Head of caudate nucleus (tissue), 42 donors: ENCODE measurements at regions not wholly inside any gene's neighbourhood (a gene's known extent, or its start where the extent isn't known, plus 50 kb on each side); places are given as distances from the start of the nearest gene placed in this dataset.

Experiments
- DNase-seq, 42 donors: peaks; one replicate each; pipeline versions ENCODE4 v3.0.0 to v3.0.0-alpha.2; 2020 to 2021; ENCODE audit warnings: mixed read lengths in 7 of 42
- intact Hi-C: fragments of 100-400 bp; cut with DNase I; formaldehyde crosslinking; loops from one replicate; pipeline ENCODE4 v1.15.0; 2022

DNA sequence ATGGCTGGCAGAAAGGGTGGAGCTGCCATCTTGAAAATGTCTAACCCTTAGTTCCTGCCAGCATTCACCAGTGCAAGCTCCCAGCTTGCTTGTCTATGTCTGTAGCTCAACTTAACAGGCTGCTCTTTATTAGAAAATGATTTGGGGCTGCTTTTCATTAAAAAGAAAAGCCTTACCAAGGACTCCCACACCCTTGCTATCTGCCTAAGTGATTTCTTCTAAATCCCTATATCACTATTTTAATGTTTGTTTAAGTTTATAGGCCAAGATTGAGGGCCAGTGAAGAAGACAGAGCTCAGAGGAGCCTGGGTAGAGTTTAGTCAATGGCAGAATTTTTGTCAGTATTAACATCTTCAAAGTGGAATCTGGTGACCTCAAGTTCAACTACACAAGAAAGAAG, 336.8 kb upstream of the CHRM3 start:
- no peak for DNase-seq
- intact Hi-C loops, result no loop called here

DNA sequence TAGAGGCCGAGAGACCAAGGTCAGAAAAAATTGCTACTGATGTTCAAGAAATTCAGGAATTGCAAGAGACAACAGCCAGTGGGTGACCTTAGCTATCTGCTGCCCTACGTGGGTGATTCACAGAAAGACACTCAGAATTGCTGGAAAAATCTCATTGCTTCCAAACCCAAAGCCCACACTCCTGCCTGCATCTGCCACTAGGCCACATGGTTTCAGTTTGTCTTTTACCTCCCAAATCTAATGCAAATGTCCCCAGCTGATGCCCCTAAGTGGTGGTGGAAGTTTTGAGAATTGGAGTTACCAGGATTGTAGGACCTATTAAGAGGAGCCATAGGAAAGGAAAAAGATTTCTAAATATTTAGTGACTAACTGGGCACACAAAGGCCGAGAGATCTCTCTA, 341.5 kb upstream of the CHRM3 start:
- DNase-seq, result no peak

DNA sequence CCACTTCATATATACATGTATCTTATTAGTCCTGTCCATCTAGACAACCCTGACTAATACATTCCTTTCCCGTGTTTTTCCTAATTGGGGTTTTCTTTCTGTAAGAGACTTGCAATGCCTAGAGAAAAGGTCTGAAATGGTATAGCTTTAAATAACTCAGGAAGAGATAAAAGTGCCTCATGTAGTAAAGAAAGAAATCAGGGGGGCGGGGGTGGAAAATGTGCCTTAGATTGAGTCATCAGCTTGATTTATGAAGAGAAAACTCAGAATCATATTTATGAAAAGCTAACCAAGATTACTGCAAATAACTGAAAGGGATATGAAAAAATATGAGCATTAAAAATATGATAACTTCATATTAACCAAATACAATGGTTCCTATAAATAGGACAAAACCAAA, 345.8 kb upstream of the CHRM3 start:
- intact Hi-C loops, result no loop called here
- peak in 18 of 42 donors; percentile 7 to 58 (median 22) for DNase-seq

More for the DNA sequence above, 341.5 kb upstream of the CHRM3 start:
- intact Hi-C loops, result no loop called here

DNA sequence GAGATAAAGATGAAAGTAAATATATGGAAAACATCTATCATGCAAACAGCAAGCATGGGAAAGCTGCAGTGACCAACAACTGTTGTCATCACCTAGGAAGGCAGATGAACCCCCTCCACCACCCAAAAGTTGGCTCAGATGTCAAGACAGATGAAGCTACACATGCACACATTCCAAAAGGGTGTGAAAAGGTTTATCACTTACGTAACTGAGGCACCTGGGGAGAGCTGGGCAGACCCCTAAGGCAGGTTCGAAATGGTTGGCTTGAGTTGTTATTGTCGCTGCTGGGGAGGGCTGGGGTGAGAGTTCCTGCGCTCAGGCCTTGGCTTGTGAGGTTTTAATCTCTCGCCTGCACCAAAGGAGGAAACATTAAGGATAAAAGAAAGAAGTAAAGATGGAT, 355.1 kb upstream of the CHRM3 start:
- intact Hi-C loops, result no loop called here
- no peak for DNase-seq

DNA sequence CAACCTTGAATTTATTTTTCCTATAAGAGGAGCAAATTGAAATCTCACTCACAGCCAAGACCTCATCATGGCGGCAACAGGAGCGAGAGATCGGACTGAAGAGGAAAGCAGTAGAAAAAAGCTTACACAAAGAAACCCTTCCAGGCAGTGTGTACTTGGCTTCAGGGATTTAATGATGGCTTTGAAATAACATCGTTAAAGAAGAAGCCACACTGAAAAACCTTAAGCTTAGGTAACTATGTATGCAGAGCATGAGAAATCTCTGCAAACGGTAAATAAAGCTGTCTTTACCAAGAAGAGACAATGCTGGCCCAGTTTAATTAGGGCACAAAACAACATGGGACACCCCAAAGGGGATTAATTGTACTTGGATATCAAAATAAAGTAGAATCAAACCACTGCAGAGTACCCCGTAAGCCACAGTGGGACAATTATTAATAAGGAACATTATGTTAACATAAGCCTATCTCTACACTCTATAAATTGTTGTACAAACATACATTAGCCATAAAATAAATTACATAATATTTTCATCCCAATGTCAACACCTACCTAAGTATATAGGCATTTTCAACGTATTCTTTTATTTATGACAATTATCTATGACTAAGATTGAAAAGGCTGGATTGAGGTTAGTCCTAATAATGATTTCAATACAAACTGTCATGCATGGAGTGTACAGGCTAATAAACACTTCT, 360.2 kb upstream of the CHRM3 start:
- DNase-seq, result no peak
- intact Hi-C loops, result no loop called here

DNA sequence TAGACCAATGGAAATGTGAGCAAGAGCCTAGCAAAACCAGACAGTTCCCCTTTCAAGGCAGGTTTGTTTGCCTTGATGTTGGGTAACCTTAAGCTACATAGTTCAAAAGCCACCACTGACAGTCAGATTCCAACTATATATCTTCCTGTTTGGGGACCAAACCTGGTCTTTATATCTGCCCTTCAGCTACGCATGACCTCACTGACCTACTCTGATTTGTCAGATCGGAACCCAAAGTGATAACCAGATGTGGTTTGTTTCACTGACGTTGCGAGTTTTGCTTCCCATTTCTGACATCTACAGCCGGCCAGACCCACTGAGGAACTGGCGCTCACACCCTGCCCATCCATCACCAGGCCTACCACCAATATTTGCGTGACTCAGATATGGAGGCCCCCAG, 361.1 kb upstream of the CHRM3 start:
- intact Hi-C loops, result no loop called here
- no peak for DNase-seq

DNA sequence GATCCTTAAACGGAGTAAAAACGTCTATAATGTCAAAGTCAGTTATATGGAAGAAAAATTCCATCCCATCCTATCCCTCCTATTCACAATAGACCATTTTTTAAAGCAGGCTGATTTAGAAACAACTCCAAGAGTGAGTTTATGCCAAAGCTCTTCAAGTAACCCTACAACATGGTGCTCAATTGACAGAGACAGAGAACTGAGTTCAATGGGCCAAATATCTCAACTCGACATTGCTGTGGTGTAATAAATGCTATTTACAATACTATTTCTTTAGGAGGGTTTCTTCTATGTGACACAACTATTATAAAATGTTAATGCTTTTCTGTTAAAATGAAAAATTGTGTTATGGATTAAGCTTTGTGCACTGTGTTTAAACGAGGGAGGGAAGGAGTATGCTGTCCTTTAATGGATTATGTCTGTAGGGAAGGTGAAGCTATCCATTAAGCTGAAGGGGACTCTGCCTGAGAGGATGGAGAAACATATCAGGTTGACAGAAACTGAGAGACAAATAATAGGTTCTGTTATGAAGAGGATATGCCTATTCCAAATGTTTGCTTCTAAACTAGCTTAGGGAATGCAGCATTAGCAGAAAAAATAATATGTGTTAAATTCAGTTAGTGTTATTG, 362.5 kb upstream of the CHRM3 start:
- intact Hi-C loops, result no loop called here
- no peak for DNase-seq

DNA sequence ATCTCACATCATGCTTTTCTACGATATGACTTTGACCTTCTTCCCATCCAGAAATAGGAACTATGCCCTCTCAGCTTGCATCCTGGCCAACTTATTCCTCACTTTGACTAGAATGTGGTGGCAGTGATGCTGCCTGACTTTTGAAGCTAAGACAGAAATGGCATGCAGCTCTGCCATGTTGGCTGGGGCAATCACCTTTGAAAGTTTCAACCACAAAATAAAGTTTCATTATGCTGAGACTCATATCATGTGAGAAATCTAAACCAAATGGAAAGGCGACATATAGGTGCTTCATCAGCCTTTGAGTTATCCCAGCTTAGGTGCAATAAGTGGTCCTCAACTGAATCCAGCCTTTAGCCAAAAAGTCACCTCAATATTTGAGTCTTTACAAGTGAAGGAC, 370.0 kb upstream of the CHRM3 start:
- no peak for DNase-seq
- intact Hi-C loops, result no loop called here

DNA sequence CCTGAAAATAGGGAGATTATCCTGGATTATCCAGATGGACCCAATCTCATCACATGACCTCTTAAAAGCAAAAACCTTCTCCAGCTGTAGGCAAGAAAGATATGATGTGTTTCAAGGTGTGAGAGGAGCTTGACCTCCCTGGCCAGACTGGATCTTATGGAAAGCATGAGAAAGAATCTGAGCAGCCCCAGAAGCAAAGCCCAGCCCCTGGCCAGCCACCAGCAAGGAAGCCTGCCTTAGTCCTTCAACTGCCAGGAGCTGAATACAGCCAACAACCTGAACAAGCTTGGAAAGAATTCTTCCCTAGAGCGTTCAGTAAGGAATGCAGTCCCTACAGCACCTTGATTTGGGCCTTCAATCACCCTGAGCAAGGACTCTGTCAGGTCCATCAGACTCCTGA, 375.0 kb upstream of the CHRM3 start:
- intact Hi-C loops, result no loop called here

DNA sequence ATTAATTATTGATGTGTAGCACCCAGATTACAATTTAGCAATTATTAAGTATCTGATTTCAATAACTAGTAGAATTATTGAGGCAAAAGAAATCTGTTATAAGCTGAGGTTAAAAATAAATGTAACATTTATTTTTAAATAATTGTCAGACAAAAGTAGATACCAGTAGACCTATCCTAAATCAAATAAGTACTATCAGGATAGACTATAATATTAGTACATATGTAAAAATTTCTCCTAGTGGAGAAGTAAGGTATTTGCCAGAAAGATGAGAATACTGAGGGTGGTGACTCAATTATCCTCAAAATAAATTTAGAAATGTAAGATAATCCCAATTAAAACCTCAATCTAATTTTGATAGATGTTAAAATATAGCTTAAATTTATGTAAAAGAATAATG, 377.8 kb upstream of the CHRM3 start:
- no peak for DNase-seq
- intact Hi-C loops, result no loop called here

More for the DNA sequence above, 375.0 kb upstream of the CHRM3 start:
- no peak for DNase-seq

DNA sequence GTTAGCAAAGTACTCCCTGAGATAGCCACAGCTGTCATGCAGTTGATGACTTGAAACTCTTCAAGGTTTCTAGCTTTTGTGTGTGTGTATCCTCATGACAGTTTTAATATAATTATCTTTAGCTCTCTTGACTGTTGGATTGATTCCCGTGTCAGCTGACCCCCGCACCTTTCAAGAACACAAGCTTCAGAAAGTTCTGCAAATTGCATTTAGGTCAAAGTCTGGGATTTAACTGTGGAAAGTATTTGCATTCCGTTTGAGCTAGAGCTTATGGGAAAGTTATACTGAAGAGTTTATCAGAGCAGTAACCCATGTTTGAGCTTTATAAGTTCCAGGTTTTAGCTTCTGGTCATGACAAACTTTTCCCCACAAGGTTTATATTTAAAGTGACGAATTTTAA, 380.1 kb upstream of the CHRM3 start:
- intact Hi-C loops, result no loop called here
- no peak for DNase-seq

DNA sequence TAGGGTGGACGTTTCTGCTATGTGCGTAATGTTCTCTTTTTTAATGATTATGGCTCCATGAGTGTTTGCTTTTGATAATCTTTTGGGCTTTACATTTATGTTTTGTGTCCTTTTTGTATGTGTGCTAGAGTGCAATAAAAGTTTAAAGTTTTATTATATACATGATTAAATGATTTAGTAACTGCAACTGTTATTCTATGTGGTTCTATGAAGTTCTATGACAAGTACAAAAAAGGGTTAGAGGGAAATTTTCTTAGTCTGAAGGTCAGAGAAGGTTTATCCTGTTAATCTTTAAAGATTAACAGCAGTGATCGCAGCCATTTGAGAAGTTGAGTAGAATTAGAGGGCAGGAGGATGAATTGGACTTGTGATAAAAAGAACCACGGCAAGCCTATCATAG, 386.4 kb upstream of the CHRM3 start:
- intact Hi-C loops, result no loop called here
- DNase-seq, result no peak

DNA sequence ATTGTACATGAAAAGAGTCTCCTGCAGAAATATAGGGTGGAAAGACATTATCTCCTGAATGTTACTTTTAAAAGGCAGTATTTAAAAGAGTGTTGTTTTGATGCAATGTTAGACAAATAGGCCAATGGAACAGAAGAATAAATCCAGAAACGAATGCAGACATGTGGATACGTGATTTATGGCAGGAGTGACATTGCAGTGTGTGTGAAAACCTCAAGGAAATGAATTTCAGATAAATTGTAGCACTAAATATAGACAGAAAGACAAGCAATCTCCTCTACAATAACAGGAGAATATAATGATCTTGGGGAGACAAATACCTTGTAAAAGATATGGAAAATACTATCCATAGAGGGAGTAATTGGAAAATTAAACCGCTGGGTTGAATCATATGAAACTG, 387.8 kb upstream of the CHRM3 start:
- no peak for DNase-seq
- intact Hi-C loops, result no loop called here

DNA sequence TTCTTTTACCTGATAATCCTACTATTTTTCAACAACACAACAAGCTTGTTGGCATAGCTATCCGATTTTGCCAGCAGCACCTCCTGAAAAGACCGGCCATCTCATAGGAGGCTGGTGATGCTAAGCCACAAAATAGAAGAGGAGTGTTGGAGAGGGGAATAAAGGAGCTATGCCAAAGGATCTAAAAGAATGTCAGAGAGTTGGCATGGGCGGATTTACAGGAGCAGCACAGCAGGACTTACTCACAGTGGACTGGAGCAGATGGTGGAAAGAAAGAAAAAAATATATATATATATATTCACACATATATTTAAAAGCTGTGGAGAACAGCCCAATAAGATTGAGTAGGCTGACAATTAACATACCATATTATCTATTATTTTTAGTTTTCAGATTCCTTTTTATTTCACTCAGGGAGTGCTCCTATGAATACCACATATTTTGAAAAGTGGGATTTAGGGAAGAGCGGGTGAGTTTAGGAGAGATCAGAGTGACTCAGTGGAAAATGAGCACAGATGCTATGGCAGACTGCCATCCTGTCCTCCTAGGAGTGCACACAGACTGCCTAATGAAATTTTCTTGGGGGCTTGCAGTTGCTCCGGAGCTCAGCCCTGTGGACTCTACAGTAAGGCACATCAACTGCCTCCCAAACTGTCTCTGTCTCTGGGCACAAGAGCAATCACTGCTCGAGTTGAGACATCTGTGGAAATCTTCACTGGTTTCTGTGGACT, 394.4 kb upstream of the CHRM3 start:
- intact Hi-C loops, result no loop called here
- peak in 14 of 42 donors; percentile 4 to 53 (median 20) for DNase-seq

DNA sequence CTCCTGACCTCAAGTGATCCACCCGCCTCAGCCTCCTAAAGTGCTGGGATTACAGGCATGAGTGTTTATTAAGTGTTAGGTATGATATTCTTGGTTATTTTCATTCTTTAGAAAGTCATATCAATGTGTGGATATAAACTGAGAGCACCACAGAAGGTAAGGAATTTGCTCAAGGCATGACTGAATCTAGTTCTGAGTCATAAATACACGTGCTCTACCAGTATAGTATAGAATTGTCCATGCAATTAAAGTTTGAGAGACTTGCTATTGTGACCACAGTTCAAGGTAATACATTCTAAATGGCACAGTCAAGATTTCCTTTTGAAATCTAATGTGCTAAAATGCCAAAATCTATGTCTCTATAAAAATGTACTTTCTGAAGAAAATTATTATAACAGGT, 401.1 kb upstream of the CHRM3 start:
- intact Hi-C loops, result no loop called here
- no peak for DNase-seq

DNA sequence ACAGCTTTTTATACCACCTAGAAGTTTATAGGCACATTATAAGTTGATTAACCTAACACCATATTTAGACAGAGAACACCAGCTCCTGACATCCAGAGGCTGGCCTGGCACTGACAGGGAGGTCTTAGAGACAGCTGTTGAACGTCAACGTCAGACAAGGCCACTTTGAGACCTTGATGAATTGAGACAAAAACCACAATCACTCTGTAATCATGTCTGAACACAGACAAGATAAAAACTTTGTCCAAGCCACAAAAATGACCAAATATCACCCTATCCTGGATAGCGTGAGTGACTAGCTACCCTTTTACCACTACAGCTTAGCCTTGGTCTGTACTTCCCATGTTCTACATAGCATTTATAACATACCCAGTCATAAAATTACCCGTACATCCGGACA, 403.6 kb upstream of the CHRM3 start:
- intact Hi-C loops, result no loop called here
- DNase-seq, result no peak

DNA sequence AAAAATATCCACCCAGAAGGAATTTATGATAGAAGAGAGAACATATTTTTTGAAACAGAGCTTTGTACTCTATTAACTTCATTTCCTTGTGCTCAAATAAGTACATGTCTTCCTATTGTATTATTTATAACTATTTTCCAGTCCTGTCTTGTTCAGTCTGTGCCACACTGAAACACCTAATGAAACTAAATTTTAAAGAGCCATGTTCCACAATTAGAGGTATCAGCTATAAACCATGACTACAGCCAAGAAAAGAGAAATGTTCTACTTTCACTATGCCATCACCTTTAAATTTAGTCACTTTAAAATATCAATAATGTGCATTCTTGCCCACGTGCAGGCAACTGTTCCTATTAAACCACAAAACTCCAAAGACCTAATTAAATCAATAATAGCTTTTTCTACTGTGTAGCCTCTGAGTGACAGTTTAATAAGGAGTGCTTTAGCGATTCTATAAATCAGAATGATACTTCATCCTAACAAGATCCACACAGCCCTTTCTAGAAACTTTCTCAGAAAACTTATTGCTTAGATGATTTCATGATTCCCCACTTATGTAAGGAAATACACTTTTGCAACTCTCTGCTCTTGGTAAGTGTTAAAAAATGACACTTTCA, 404.9 kb upstream of the CHRM3 start:
- intact Hi-C loops, result no loop called here
- no peak for DNase-seq

DNA sequence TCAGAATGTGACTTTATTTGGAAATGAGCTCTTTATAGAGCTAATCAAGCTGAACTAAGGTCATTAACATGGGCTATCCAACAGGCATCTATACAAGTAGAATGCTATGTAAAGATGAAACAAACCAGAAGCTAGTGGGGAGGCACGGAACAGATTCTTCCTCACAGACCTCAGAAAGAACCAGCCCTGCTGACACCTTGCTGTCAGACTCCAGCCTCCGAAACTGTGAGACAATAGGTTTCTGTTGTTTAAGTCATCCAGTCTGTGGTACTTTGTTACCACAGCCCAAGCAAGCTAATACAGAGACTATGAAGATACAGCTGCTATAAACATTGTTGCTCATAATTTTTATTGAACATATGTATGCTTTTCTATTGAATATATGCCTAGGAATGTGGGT, 406.3 kb upstream of the CHRM3 start:
- no peak for DNase-seq
- intact Hi-C loops, result no loop called here

DNA sequence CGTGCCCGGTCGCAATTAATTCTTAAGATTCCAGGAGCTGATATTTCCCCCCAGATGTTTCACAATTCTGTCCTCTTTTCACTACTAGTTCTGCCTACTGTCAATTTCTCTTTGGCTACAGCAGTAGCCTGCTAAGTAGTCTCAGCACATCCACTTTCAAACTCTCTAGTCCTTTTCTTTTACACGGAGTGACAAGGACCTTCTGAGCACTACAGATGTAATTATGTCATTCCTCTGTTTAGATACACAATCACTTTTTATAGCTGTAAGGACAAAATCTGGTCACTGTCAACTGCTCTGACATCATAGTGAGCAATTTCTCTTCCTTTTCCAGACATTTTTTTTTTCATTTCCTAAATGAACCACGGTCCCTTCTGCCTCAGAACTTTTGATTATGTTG, 421.7 kb upstream of the CHRM3 start:
- DNase-seq, result no peak
- intact Hi-C loops, result no loop called here

DNA sequence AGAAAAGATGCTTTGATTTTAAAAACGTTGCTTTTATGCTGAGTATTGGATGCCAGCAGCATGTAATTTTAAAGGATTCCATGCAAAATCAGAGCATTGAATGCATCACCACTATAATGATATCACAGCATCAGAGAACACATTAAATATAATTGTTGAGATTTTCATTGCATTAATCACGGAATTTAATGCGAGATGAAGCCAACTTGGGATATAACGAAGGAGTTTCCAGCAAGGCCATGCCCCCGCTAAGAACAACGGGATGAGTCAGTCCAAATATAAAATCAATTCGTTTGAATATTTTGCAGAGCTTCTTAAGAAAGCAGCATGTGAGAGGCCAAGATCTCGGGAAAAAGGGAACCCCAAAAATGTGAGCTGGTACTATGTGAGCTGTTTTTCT, 423.4 kb upstream of the CHRM3 start:
- DNase-seq, result no peak
- intact Hi-C loops, result no loop called here
